Smooth muscle cell (in vitro differentiated cells): ENCODE measurements at regions not wholly inside any gene's neighbourhood (a gene's known extent, or its start where the extent isn't known, plus 50 kb on each side); places are given as distances from the start of the nearest gene placed in this dataset.

Experiments used
- DNase-seq: peaks from one replicate; lab custom pipeline; 2025; ENCODE audit not compliant: unreplicated experiment; lab: John Stamatoyannopoulos, UW
- H2AFZ ChIP-seq: fragments of 200-600 bp; sonication (generic); 2 replicates; pipeline ENCODE4 v1.6.0; 2016; ENCODE audit warnings: antibody characterized with exemption, low read depth, mild to moderate bottlenecking
- H3F3A ChIP-seq: fragments of 200-600 bp; sonication (generic); 2 replicates; pipeline ENCODE4 v1.6.0; 2017; ENCODE audit warnings: antibody characterized with exemption, low read depth
- H3K27ac ChIP-seq: fragments of 200-600 bp; sonication (generic); 2 replicates; pipeline ENCODE4 v1.5.1; 2016; ENCODE audit warnings: low read depth, mild to moderate bottlenecking
- H3K27me3 ChIP-seq: fragments of 200-600 bp; sonication (generic); 2 replicates; pipeline ENCODE4 v1.6.1; 2016; ENCODE audit warnings: low read depth, mild to moderate bottlenecking
- H3K36me3 ChIP-seq: fragments of 200-600 bp; sonication (generic); 2 replicates; pipeline ENCODE4 v1.5.1; 2016; ENCODE audit warnings: low read depth
- H3K4me1 ChIP-seq: fragments of 200-600 bp; sonication (generic); 2 replicates; pipeline ENCODE4 v1.5.1; 2016; ENCODE audit warnings: low read depth
- H3K4me2 ChIP-seq: fragments of 200-600 bp; sonication (generic); 2 replicates; pipeline ENCODE4 v1.6.0; 2016; ENCODE audit warnings: mild to moderate bottlenecking
- H3K4me3 ChIP-seq: fragments of 200-600 bp; sonication (generic); 2 replicates; pipeline ENCODE4 v1.5.1; 2016; ENCODE audit warnings: mild to moderate bottlenecking
- H3K79me2 ChIP-seq: fragments of 200-600 bp; sonication (generic); 2 replicates; pipeline ENCODE4 v1.6.0; 2016; ENCODE audit warnings: low read depth, mild to moderate bottlenecking
- H3K9ac ChIP-seq: fragments of 200-600 bp; sonication (generic); 2 replicates; pipeline ENCODE4 v1.6.0; 2016; ENCODE audit warnings: low read depth
- H3K9me3 ChIP-seq: fragments of 200-600 bp; sonication (generic); replicated peaks from 2 replicates; pipeline ENCODE4 v1.5.1; 2016; ENCODE audit warnings: low read depth
- H4K20me1 ChIP-seq: fragments of 200-600 bp; sonication (generic); 2 replicates; pipeline ENCODE4 v1.6.0; 2016; ENCODE audit warnings: low read depth
- CTCF ChIP-seq: fragments of 200-600 bp; sonication (generic); IDR thresholded peaks from 2 replicates; pipeline ENCODE4 v1.5.1; 2017; ENCODE audit warnings: borderline replicate concordance, mild to moderate bottlenecking, antibody characterized with exemption; ENCODE audit not compliant: insufficient read depth, poor library complexity, severe bottlenecking
- WGBS: methylation state at CpG from one replicate; pipeline ENCODE4 v1.1.7; 2016; ENCODE audit warnings: low lambda C conversion rate; 5-methylcytosine and 5-hydroxymethylcytosine counted together

- H3K9ac ChIP-seq: no peak overlapping the region
- no peak overlapping the region for H3K4me2 ChIP-seq
- TF ChIP-seq CTCF: no peak
- H4K20me1 ChIP-seq: no peaks in the 10 kb centered on the region
- H3K79me2 ChIP-seq: no peaks in the 10 kb centered on the region
- peak overlapping the region; percentile 85 for H2AFZ ChIP-seq
- DNase-seq: no peak
- peak overlapping the region; percentile 26 for H3K27ac ChIP-seq
- H3K4me1 ChIP-seq: peaks cover 23% of the 10 kb centered on the region
- H3K9me3 ChIP-seq: no peaks in the 10 kb centered on the region
- WGBS: 34% methylated on average over 4 of the region's 4 CpGs
- no peak overlapping the region for H3K4me3 ChIP-seq
- no peaks in the 10 kb centered on the region for H3K36me3 ChIP-seq
- H3F3A ChIP-seq: peaks cover 24% of the 10 kb centered on the region
- no peaks in the 10 kb centered on the region for H3K27me3 ChIP-seq
These were observed 63.1 kb upstream of the BOC start for GRCh38 chr3:113148284-113148683.

GRCh38 chr3:113150250-113150649 is 61.1 kb upstream of the BOC start:
- WGBS: 78% methylated on average over 5 of the region's 5 CpGs

GRCh38 chr3:113151461-113152031 is 59.8 kb upstream of the BOC start:
- DNase-seq: no peak
- TF ChIP-seq CTCF: no peak

More at GRCh38 chr3:113150250-113150649, 61.1 kb upstream of the BOC start:
- H3K4me2 ChIP-seq: no peak overlapping the region
- no peaks in the 10 kb centered on the region for H3K27me3 ChIP-seq
- no peaks in the 10 kb centered on the region for H3K79me2 ChIP-seq
- H3K9ac ChIP-seq: no peak overlapping the region
- no peak overlapping the region for H2AFZ ChIP-seq
- DNase-seq: no peak
- no peaks in the 10 kb centered on the region for H3K36me3 ChIP-seq
- peaks cover 23% of the 10 kb centered on the region for H3K4me1 ChIP-seq
- H3K4me3 ChIP-seq: no peak overlapping the region
- H3F3A ChIP-seq: peaks cover 24% of the 10 kb centered on the region
- H4K20me1 ChIP-seq: no peaks in the 10 kb centered on the region
- no peaks in the 10 kb centered on the region for H3K9me3 ChIP-seq
- no peak overlapping the region for H3K27ac ChIP-seq
- TF ChIP-seq CTCF: no peak

GRCh38 chr3:113152849-113153248 is 58.5 kb upstream of the BOC start:
- TF ChIP-seq CTCF: no peak
- H4K20me1 ChIP-seq: no peaks in the 10 kb centered on the region
- no peak overlapping the region for H3K27ac ChIP-seq
- H3K4me2 ChIP-seq: no peak overlapping the region
- no peaks in the 10 kb centered on the region for H3K27me3 ChIP-seq
- H2AFZ ChIP-seq: no peak overlapping the region
- WGBS: 89% methylated on average over 1 of the region's 1 CpG
- no peaks in the 10 kb centered on the region for H3K79me2 ChIP-seq
- peaks cover 21% of the 10 kb centered on the region for H3K4me1 ChIP-seq
- no peaks in the 10 kb centered on the region for H3K36me3 ChIP-seq
- H3K9ac ChIP-seq: no peak overlapping the region
- no peak for DNase-seq
- H3K4me3 ChIP-seq: no peak overlapping the region
- no peaks in the 10 kb centered on the region for H3K9me3 ChIP-seq
- H3F3A ChIP-seq: peaks cover 14% of the 10 kb centered on the region

More at GRCh38 chr3:113151461-113152031, 59.8 kb upstream of the BOC start:
- Histone ChIP-seq H4K20me1 (no peaks in the 10 kb centered on the region), H3K79me2 (no peaks in the 10 kb centered on the region), H3K27ac (peak overlapping the region; percentile 43), H3K9ac (no peak overlapping the region), H3K27me3 (no peaks in the 10 kb centered on the region), H2AFZ (peak overlapping the region; percentile 87), H3K4me3 (no peak overlapping the region), H3K4me2 (peak overlapping the region; percentile 11), H3K4me1 (peaks cover 23% of the 10 kb centered on the region), H3K9me3 (no peaks in the 10 kb centered on the region), H3K36me3 (no peaks in the 10 kb centered on the region), H3F3A (peaks cover 24% of the 10 kb centered on the region)
- 18% methylated on average over 6 of the region's 6 CpGs for WGBS
